ENCODE measurements at regions not wholly inside any gene's neighbourhood (a gene's known extent, or its start where the extent isn't known, plus 50 kb on each side); places are given as distances from the start of the nearest gene placed in this dataset.

DNA sequence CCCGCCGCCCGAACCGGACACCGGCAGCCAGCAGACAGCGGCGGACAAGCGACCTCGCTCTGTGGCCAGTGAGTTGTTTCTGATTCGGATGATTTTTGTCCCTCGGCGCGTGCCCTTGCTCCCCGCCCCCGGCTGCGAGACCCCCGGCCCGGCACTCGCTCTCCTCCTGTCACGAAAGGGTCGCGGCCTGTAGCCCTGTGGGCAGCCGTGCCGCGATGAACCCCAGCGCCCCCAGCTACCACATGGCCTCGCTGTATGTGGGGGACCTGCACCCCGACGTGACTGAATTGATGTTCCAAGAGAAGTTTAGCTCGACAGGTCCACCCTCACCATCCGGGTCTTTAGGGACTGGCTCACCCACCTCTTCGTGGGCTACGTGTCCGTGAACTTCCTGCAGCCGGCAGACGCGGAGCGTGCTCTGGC lies 1257.5 kb upstream of the ACVR2A start:
- ChIA-PET POLR2A (ENCODE audit: low non-redundant PET) (no interaction called here), CTCF (no interaction called here)
- TF ChIP-seq, protein P1, sequence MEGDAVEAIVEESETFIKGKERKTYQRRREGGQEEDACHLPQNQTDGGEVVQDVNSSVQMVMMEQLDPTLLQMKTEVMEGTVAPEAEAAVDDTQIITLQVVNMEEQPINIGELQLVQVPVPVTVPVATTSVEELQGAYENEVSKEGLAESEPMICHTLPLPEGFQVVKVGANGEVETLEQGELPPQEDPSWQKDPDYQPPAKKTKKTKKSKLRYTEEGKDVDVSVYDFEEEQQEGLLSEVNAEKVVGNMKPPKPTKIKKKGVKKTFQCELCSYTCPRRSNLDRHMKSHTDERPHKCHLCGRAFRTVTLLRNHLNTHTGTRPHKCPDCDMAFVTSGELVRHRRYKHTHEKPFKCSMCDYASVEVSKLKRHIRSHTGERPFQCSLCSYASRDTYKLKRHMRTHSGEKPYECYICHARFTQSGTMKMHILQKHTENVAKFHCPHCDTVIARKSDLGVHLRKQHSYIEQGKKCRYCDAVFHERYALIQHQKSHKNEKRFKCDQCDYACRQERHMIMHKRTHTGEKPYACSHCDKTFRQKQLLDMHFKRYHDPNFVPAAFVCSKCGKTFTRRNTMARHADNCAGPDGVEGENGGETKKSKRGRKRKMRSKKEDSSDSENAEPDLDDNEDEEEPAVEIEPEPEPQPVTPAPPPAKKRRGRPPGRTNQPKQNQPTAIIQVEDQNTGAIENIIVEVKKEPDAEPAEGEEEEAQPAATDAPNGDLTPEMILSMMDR (conservative IDR thresholded peaks at IDR 0.05; ENCODE audit: low read depth): no peak
- H3K27ac ChIP-seq: no peak overlapping the region
- no peak for DNase-seq (ENCODE audit: low spot score)

DNA sequence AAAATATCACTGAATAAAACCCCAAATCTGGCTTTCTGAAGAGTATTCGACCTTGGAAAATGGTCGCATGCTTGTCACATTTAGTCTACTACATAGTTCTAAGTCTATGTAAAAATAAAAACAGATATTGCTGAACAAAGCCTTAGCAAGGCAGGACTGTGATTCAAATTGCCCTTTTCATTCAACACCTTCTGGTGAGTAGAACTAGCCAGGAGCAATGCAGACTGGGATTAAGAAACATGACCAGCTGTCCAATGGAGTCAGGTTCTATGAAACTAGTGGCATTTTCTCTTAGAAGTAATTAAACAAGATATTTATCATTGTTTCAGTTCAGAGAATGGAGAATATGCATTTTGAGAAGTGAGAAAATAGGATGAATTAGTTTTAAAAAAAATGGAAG lies 1260.5 kb upstream of the ACVR2A start:
- TF ChIP-seq, protein P1 (conservative IDR thresholded peaks at IDR 0.05; ENCODE audit: low read depth): no peak
- no peak overlapping the region for H3K27ac ChIP-seq
- DNase-seq (ENCODE audit: low spot score): no peak
- CTCF ChIA-PET: no interaction called here
- POLR2A ChIA-PET (ENCODE audit: low non-redundant PET): no interaction called here

DNA sequence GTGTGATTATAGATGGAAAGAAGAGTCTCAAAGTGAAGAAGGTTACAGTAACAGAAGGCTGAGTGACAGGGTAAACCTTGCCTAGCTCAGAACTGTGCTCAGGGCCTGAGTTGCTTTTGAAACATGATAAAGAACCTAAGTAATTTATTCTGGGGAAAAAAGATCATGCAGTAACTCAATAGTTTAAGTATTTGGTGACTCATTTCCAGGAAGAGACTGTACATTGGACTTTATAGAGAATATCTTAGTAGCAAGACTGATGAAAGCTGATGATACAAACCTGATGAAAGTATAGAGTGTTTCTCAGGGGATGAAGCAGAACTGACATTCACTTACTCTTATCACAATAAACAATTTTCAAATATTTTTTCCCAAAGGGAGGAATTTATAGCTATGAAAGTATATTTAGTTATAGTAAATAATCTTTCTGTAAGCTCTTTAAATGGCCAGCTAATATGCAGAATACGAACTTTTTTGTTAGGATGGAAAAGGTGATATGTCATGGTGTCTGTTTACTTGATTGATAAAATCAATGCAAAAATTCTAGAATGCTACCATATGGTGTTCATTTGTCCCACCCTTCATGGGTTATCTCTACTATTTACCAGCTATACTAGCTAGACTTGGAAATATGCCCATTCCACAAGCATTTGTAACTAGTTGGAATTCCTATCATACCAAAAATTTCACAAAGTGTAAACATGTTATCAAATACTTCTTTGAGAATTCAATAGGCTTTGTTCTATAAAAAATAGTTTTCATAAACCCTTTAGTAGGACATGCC lies 1265.5 kb upstream of the ACVR2A start:
- ChIA-PET POLR2A (ENCODE audit: low non-redundant PET) (no interaction called here), CTCF (no interaction called here)
- H3K27ac ChIP-seq: no peak overlapping the region

DNA sequence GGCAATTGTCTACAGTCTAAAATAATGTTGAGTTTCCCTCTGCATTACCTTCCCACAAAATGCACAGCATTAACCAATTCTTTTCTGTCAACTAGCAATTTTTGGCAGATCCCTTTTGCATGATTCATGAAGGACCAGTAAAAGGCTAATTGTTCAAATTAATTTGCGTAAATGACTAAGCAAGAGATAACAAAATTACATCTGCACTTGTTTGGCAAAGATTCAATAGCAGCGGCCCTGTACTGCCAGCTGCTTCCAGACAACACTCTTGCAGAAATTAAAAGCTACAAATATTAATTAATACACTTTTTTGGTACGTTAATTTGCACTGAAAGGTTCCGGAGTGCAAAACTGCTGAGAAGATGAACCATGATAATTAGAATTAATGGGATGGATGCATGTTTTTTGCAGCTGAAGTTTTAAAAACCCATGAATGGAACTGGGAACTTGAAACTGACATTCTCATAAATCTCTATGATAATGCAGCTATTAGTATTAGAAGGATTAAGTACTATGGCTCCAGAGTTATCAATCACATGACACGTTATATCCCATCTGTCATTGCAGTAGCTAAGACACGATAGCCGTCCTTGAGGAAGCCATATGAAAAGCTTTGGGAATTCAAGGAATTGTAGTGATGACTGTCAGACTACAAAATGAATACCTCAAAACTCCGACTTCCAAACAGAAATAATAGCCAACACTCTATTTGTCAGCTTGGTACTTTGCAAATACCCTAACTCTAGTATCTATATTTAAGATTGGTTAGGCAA lies 1268.3 kb upstream of the ACVR2A start:
- POLR2A ChIA-PET (ENCODE audit: low non-redundant PET): no interaction called here

More for the DNA sequence above, 1265.5 kb upstream of the ACVR2A start:
- TF ChIP-seq, protein P1 (conservative IDR thresholded peaks at IDR 0.05; ENCODE audit: low read depth): no peak
- DNase-seq (ENCODE audit: low spot score): peak; percentile 33

DNA sequence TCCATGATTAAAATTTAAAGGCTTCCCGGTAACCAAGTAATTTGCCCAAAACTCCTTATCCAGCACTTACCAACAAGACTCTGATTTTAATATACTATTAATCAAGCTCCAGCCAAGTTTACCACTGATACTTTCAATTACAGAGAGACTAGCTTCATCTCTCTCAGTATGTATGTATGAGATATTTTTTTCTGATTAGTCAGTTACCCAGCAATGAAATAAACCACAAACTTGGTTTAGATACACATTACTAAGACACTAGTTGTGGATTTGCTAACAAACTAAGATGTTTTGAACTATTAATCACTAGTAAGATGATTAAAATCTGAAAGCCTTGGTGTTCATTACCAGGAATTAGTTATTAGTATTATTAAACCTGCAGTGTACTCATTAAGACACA lies 1272.2 kb upstream of the ACVR2A start:
- POLR2A ChIA-PET (ENCODE audit: low non-redundant PET): no interaction called here
- CTCF ChIA-PET: no interaction called here
- TF ChIP-seq, protein P1 (conservative IDR thresholded peaks at IDR 0.05; ENCODE audit: low read depth): no peak
- H3K27ac ChIP-seq: no peak overlapping the region
- no peak for DNase-seq (ENCODE audit: low spot score)

More for the DNA sequence above, 1268.3 kb upstream of the ACVR2A start:
- H3K27ac ChIP-seq: no peak overlapping the region
- no peak for DNase-seq (ENCODE audit: low spot score)
- CTCF ChIA-PET: interaction anchor here (0.7 kb wide), 1 partner anchor 80 kb away, joined by 5 read pairs; no protein-coding TSS in a partner anchor
- TF ChIP-seq, protein P1 (conservative IDR thresholded peaks at IDR 0.05; ENCODE audit: low read depth): no peak

DNA sequence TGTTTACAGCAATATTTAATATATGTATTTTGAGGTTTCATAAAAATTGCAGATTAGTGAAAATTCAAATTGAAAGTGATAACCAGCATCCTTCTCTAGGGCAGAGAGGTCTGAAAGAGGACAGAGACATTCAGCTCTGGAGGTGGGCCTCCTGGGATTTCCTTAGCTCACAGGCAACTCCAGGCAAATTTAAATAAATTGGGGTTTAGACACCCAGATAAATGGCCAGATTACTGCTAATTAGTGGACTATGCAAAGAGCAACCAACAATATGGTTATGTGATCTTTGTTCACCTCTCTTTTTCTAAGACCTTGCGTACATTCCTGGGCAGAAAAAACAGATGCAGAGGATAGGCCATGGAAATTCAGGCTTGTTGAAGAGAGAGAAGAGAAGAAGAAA lies 1282.8 kb upstream of the ACVR2A start:
- DNase-seq (ENCODE audit: low spot score): no peak
- CTCF ChIA-PET: no interaction called here
- POLR2A ChIA-PET (ENCODE audit: low non-redundant PET): no interaction called here
- TF ChIP-seq, protein P1 (conservative IDR thresholded peaks at IDR 0.05; ENCODE audit: low read depth): no peak
- H3K27ac ChIP-seq: no peak overlapping the region
